ENCODE measurements at regions not wholly inside any gene's neighbourhood (a gene's known extent, or its start where the extent isn't known, plus 50 kb on each side); places are given as distances from the start of the nearest gene placed in this dataset.

- H3K36me3 ChIP-seq: no peaks in the 10 kb centered on the region
- no peaks in the 10 kb centered on the region for H3K4me1 ChIP-seq
- no peak overlapping the region for H3K27ac ChIP-seq
- H3K27me3 ChIP-seq: no peaks in the 10 kb centered on the region
- H3K4me3 ChIP-seq: no peak overlapping the region
- no peak for TF ChIP-seq CTCF (IDR thresholded peaks at IDR 0.05)
- no peak for DNase-seq (ENCODE audit: low spot score)
- no peaks in the 10 kb centered on the region for H3K9me3 ChIP-seq
Measured at GRCh38 chrX:118205421-118206395, 89.1 kb upstream of the KLHL13 start.

GRCh38 chrX:118207831-118208453 is 91.3 kb upstream of the KLHL13 start:
- no peaks in the 10 kb centered on the region for H3K4me1 ChIP-seq
- no peak for DNase-seq (ENCODE audit: low spot score)
- no peak for TF ChIP-seq CTCF (IDR thresholded peaks at IDR 0.05)
- no peaks in the 10 kb centered on the region for H3K27me3 ChIP-seq
- no peaks in the 10 kb centered on the region for H3K36me3 ChIP-seq
- no peak overlapping the region for H3K4me3 ChIP-seq
- H3K9me3 ChIP-seq: no peaks in the 10 kb centered on the region
- H3K27ac ChIP-seq: no peak overlapping the region

GRCh38 chrX:118208481-118208880 is 91.9 kb upstream of the KLHL13 start:
- no peak overlapping the region for H3K4me3 ChIP-seq
- no peaks in the 10 kb centered on the region for H3K27me3 ChIP-seq
- DNase-seq (ENCODE audit: low spot score): no peak
- no peak for TF ChIP-seq CTCF (IDR thresholded peaks at IDR 0.05)
- H3K4me1 ChIP-seq: no peaks in the 10 kb centered on the region
- H3K27ac ChIP-seq: no peak overlapping the region
- H3K36me3 ChIP-seq: no peaks in the 10 kb centered on the region
- H3K9me3 ChIP-seq: no peaks in the 10 kb centered on the region

- Histone ChIP-seq H3K27ac (no peak overlapping the region), H3K4me1 (no peaks in the 10 kb centered on the region), H3K9me3 (no peaks in the 10 kb centered on the region), H3K4me3 (no peak overlapping the region), H3K36me3 (no peaks in the 10 kb centered on the region), H3K27me3 (no peaks in the 10 kb centered on the region)
- DNase-seq (ENCODE audit: low spot score): no peak
- no peak for TF ChIP-seq CTCF (IDR thresholded peaks at IDR 0.05)
Measured at GRCh38 chrX:118211891-118212816, 95.5 kb upstream of the KLHL13 start.

- Histone ChIP-seq H3K4me3 (no peak overlapping the region), H3K4me1 (no peaks in the 10 kb centered on the region), H3K36me3 (no peaks in the 10 kb centered on the region), H3K27ac (no peak overlapping the region), H3K9me3 (no peaks in the 10 kb centered on the region), H3K27me3 (no peaks in the 10 kb centered on the region)
- TF ChIP-seq CTCF (IDR thresholded peaks at IDR 0.05): no peak
- DNase-seq (ENCODE audit: low spot score): no peak
Measured at GRCh38 chrX:118212817-118213183, 96.2 kb upstream of the KLHL13 start.
